GM12865 (cell line): ENCODE measurements at regions not wholly inside any gene's neighbourhood (a gene's known extent, or its start where the extent isn't known, plus 50 kb on each side); places are given as distances from the start of the nearest gene placed in this dataset.

Experiments used
- DNase-seq: peaks from one replicate; pipeline ENCODE4 v3.0.0; 2010; ENCODE audit warnings: low read depth
- H3K4me3 ChIP-seq: 2 replicates; pipeline ENCODE4 v1.5.1; 2011; ENCODE audit warnings: mild to moderate bottlenecking, low read depth, low read length, control low read depth
- CTCF ChIP-seq: IDR thresholded peaks from 2 replicates; pipeline ENCODE4 v1.5.1; 2011; ENCODE audit warnings: low read length, control low read depth, low read depth, inconsistent platforms; ENCODE audit not compliant: insufficient read depth; ENCODE audit errors: missing control alignments

GRCh38 chr12:76707772-76708171, 56.1 kb upstream of the ZDHHC17 start:
- H3K4me3 ChIP-seq, result no peak overlapping the region
- no peak for DNase-seq
- no peak for TF ChIP-seq CTCF

- H3K4me3 ChIP-seq, result no peak overlapping the region
- no peak for DNase-seq
- no peak for TF ChIP-seq CTCF
Observed at GRCh38 chr12:76708296-76708695, 55.6 kb upstream of the ZDHHC17 start.

GRCh38 chr12:76711241-76711640, 52.7 kb upstream of the ZDHHC17 start:
- no peak for TF ChIP-seq CTCF
- no peak for DNase-seq
- H3K4me3 ChIP-seq, result no peak overlapping the region

- TF ChIP-seq CTCF, result no peak
- no peak overlapping the region for H3K4me3 ChIP-seq
- no peak for DNase-seq
Observed at GRCh38 chr12:76713130-76713529, 50.8 kb upstream of the ZDHHC17 start.

GRCh38 chr12:76713986-76714385, 49.9 kb upstream of the ZDHHC17 start:
- no peak for DNase-seq
- no peak for TF ChIP-seq CTCF

More at GRCh38 chr12:76713986-76714385, 49.9 kb upstream of the ZDHHC17 start:
- H3K4me3 ChIP-seq, result no peak overlapping the region
